ENCODE measurements at regions not wholly inside any gene's neighbourhood (a gene's known extent, or its start where the extent isn't known, plus 50 kb on each side); places are given as distances from the start of the nearest gene placed in this dataset.

GRCh38 chr1:199194862-199195261 is 556.0 kb downstream of the PTPRC start:
- no peak for TF ChIP-seq POLR2A (IDR thresholded peaks at IDR 0.05)
- no peak for TF ChIP-seq CTCF (IDR thresholded peaks at IDR 0.05)
- no peak for TF ChIP-seq POLR2AphosphoS5 (IDR thresholded peaks at IDR 0.05)
- TF ChIP-seq EP300 (IDR thresholded peaks at IDR 0.05), result no peak
- WGBS, 2 donors, result 92 to 96% methylated on average over 7 of the region's 7 CpGs
- Histone ChIP-seq H3K27ac (no peak overlapping the region), H3K36me3 (no peaks in the 10 kb centered on the region), H3K4me3 (no peak overlapping the region), H3K4me1 (no peaks in the 10 kb centered on the region), H3K9me3 (no peaks in the 10 kb centered on the region), H3K27me3 (no peaks in the 10 kb centered on the region)
- DNase-seq, result no peak
- intact Hi-C loops (cut with DNase I), result no loop called here

DNA sequence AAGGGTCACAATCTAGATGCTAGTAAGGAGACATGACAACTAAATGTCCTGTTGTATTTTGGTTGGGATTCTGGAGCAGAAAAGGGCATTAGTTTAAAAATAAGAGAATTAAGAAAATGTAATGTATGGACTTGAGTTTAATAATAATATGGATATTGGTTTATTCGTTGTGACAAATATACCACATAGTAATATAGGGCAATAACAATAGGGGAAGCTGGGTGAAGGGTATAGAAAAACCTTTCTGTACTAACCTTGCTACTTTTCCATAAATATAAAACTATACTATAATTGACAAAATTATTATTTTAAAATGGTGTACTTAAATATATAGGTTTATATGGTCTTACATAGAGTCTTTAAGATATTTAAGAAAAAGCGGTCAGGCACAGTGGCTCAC is 558.9 kb downstream of the PTPRC start:
- no peaks in the 10 kb centered on the region for H3K27me3 ChIP-seq
- no peaks in the 10 kb centered on the region for H3K4me1 ChIP-seq
- H3K9me3 ChIP-seq, result no peaks in the 10 kb centered on the region
- H3K36me3 ChIP-seq, result no peaks in the 10 kb centered on the region
- intact Hi-C loops (cut with DNase I), result no loop called here
- H3K27ac ChIP-seq, result no peak overlapping the region
- TF ChIP-seq POLR2A (IDR thresholded peaks at IDR 0.05) (no peak), EP300 (IDR thresholded peaks at IDR 0.05) (no peak), POLR2AphosphoS5 (IDR thresholded peaks at IDR 0.05) (no peak), CTCF (IDR thresholded peaks at IDR 0.05) (no peak)
- no peak for DNase-seq
- WGBS, 2 donors, result 96 to 98% methylated on average over 2 of the region's 2 CpGs
- H3K4me3 ChIP-seq, result no peak overlapping the region

DNA sequence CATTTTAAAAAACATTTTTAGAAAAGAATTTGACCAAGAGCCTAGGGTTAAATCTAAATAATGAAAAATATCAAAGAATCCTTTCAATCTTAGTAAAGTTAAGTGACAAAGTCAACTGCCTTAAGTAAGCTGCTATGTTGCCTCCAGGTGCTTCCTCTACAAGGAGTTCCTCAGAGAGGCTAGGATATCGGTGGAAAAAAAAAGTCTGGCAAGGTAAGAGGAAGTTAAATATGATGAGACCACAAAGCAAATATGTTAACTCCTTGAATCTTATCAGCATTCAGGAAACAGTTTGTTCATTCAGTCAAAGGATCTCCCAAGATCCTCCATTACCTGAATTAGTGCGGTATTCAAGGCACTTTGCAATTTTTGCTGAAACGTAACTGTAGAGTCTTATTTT is 563.5 kb downstream of the PTPRC start:
- 26 to 34% methylated on average over 3 of the region's 3 CpGs for WGBS, 2 donors
- H3K27ac ChIP-seq, result no peak overlapping the region
- H3K27me3 ChIP-seq, result no peaks in the 10 kb centered on the region
- no peak for TF ChIP-seq POLR2A (IDR thresholded peaks at IDR 0.05)
- TF ChIP-seq EP300 (IDR thresholded peaks at IDR 0.05), result no peak
- TF ChIP-seq CTCF (IDR thresholded peaks at IDR 0.05), result no peak
- TF ChIP-seq POLR2AphosphoS5 (IDR thresholded peaks at IDR 0.05), result no peak
- H3K4me1 ChIP-seq, result no peaks in the 10 kb centered on the region
- no peak for DNase-seq
- no peaks in the 10 kb centered on the region for H3K9me3 ChIP-seq
- H3K4me3 ChIP-seq, result no peak overlapping the region
- intact Hi-C loops (cut with DNase I), result no loop called here
- H3K36me3 ChIP-seq, result no peaks in the 10 kb centered on the region

GRCh38 chr1:199204231-199204630 is 565.4 kb downstream of the PTPRC start:
- no peaks in the 10 kb centered on the region for H3K4me1 ChIP-seq
- WGBS, 2 donors, result 64 to 85% methylated on average over 3 of the region's 3 CpGs
- H3K4me3 ChIP-seq, result no peak overlapping the region
- intact Hi-C loops (cut with DNase I), result no loop called here
- H3K36me3 ChIP-seq, result no peaks in the 10 kb centered on the region
- no peak for DNase-seq
- no peaks in the 10 kb centered on the region for H3K9me3 ChIP-seq
- no peaks in the 10 kb centered on the region for H3K27me3 ChIP-seq
- no peak for TF ChIP-seq EP300 (IDR thresholded peaks at IDR 0.05)
- no peak for TF ChIP-seq POLR2A (IDR thresholded peaks at IDR 0.05)
- no peak for TF ChIP-seq CTCF (IDR thresholded peaks at IDR 0.05)
- TF ChIP-seq POLR2AphosphoS5 (IDR thresholded peaks at IDR 0.05), result no peak
- H3K27ac ChIP-seq, result no peak overlapping the region

DNA sequence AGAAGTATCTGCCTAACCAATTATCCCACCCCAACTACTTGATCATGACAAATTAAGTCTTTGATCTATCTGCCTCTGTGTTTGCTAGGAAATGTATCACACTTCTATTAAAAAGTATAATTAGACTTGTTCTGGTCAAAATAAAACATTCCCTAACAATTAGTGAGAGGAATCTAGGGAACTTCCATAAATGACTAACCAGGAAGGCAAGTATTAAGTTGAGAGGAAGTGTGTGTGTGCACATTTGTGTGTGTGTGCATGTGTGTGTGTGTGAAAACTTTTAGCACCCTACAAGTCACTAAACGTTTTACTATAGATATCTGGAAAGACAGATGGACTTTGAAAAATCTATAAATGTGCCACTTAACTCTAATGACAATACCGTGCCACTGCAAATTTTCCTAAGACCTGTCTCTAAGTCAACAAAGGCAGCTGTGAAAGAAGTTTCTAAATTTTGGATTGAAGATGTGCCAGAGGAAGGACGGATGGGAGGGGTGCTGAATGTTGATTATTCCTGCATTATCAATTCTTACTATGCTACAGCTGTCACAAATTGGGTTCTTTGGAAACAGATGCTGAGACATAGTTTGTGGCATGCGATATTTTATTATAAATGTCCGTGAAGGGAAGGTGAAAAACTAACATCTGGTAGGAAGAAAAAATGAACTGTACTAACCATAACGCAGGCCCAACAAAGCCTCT is 567.1 kb downstream of the PTPRC start:
- no peaks in the 10 kb centered on the region for H3K9me3 ChIP-seq
- DNase-seq, result no peak
- intact Hi-C loops (cut with DNase I), result no loop called here

More for the DNA sequence above, 567.1 kb downstream of the PTPRC start:
- Histone ChIP-seq H3K4me3 (no peak overlapping the region), H3K27me3 (no peaks in the 10 kb centered on the region), H3K36me3 (no peaks in the 10 kb centered on the region), H3K27ac (no peak overlapping the region), H3K4me1 (no peaks in the 10 kb centered on the region)
- WGBS, 2 donors, result 58 to 74% methylated on average over 6 of the region's 6 CpGs
- no peak for TF ChIP-seq POLR2AphosphoS5 (IDR thresholded peaks at IDR 0.05)
- no peak for TF ChIP-seq POLR2A (IDR thresholded peaks at IDR 0.05)
- TF ChIP-seq EP300 (IDR thresholded peaks at IDR 0.05), result no peak
- TF ChIP-seq CTCF (IDR thresholded peaks at IDR 0.05), result no peak

All from sigmoid colon (tissue), 6 donors.